ENCODE measurements at regions not wholly inside any gene's neighbourhood (a gene's known extent, or its start where the extent isn't known, plus 50 kb on each side); places are given as distances from the start of the nearest gene placed in this dataset.

DNA sequence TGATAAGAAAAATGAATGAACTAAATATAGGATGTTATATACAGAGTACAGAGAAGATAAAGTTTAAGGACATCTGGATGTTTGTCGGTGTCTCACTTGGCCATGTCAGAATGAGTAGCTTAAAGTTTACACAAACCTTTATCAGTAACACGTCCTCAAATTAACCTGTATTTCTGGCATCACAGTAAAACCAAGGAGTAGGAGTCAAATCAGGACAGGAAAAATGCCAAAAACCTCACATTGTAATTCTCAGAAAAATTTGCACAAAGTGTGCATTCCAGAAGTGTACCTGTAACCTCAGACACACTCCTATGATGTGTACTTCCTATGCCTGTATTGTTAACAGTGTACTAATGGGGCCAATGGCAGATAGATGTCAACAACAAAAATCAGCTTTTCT is 139.3 kb downstream of the SMC2 start:
- TF ChIP-seq, protein P1, sequence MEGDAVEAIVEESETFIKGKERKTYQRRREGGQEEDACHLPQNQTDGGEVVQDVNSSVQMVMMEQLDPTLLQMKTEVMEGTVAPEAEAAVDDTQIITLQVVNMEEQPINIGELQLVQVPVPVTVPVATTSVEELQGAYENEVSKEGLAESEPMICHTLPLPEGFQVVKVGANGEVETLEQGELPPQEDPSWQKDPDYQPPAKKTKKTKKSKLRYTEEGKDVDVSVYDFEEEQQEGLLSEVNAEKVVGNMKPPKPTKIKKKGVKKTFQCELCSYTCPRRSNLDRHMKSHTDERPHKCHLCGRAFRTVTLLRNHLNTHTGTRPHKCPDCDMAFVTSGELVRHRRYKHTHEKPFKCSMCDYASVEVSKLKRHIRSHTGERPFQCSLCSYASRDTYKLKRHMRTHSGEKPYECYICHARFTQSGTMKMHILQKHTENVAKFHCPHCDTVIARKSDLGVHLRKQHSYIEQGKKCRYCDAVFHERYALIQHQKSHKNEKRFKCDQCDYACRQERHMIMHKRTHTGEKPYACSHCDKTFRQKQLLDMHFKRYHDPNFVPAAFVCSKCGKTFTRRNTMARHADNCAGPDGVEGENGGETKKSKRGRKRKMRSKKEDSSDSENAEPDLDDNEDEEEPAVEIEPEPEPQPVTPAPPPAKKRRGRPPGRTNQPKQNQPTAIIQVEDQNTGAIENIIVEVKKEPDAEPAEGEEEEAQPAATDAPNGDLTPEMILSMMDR (IDR thresholded peaks at IDR 0.05 in 4 of 5, conservative IDR thresholded peaks at IDR 0.05 in 1 of 5), result no peak
- no peak for TF ChIP-seq POLR2A (IDR thresholded peaks at IDR 0.05)
